ENCODE measurements at regions not wholly inside any gene's neighbourhood (a gene's known extent, or its start where the extent isn't known, plus 50 kb on each side); places are given as distances from the start of the nearest gene placed in this dataset.
"Not testable (repeated sequence)": the region's sequence is repeated elsewhere in the genome, so short reads cannot be mapped to it uniquely, and the experiment has no call there.

- not testable (repeated sequence) for TF ChIP-seq CTCF (IDR thresholded peaks at IDR 0.05); ZFX (IDR thresholded peaks at IDR 0.05; ENCODE audit: borderline replicate concordance)
Observed at GRCh38 chr11:92618020-92618419, 351.4 kb upstream of the MTNR1B start.
